A549 (cell line): ENCODE measurements at regions not wholly inside any gene's neighbourhood (a gene's known extent, or its start where the extent isn't known, plus 50 kb on each side); places are given as distances from the start of the nearest gene placed in this dataset.

Source experiments
- ATAC-seq, 2 experiments: fragments of 200-7000 bp in 1 of 2; fragments of >200 bp in 1 of 2; cut with Nextera tagmentation in 1 of 2; cut with Tn5 transposase in 1 of 2; 3 replicates each; pipeline versions ENCODE4 v1.8.0 to v1.9.1; 2018 to 2020; ENCODE audit warnings: mild to moderate bottlenecking in 1 of 2, moderate library complexity in 1 of 2
- CTCF ChIA-PET: fragments of 300-600 bp; sonication (Branson Sonifier 250); formaldehyde crosslinking; extraction: SDS; loops from one replicate; lab custom pipeline; 2021; ENCODE audit warnings: antibody characterized with exemption, inconsistent platforms; lab: Yijun Ruan, JAX
- POLR2A ChIA-PET: fragments of 350-600 bp; formaldehyde crosslinking; extraction: SDS; loops from one replicate; lab custom pipeline; 2021; ENCODE audit warnings: antibody characterized with exemption, inconsistent platforms; lab: Yijun Ruan, JAX
- DNase-seq, 2 experiments: peaks; one replicate each; pipeline versions ENCODE4 v3.0.0 to v3.0.0-alpha.2; 2011 to 2016; ENCODE audit warnings: low read depth in 1 of 2, low spot score in 1 of 2
- FAIRE-seq: peaks from 2 replicates; lab custom pipeline; 2011; peaks lifted over from hg19 to GRCh38; lab: Jason Lieb, UNC
- H3K27ac ChIP-seq, 2 experiments: fragments of >200 bp; sonication (Bioruptor Twin); formaldehyde crosslinking; 3 replicates each; pipeline ENCODE4 v1.5.1; 2016 to 2017
- H3K4me1 ChIP-seq: fragments of >200 bp; sonication (Bioruptor Twin); formaldehyde crosslinking; 3 replicates; pipeline ENCODE4 v1.6.1; 2016
- H3K4me2 ChIP-seq: fragments of >200 bp; sonication (Bioruptor Twin); formaldehyde crosslinking; 3 replicates; pipeline ENCODE4 v1.6.1; 2016
- H3K4me3 ChIP-seq: fragments of >200 bp; sonication (Bioruptor Twin); formaldehyde crosslinking; 3 replicates; pipeline ENCODE4 v1.5.1; 2016
- H3K9me3 ChIP-seq: fragments of >200 bp; sonication (Bioruptor Twin); formaldehyde crosslinking; 3 replicates; pipeline ENCODE4 v1.6.1; 2016
- BHLHE40 ChIP-seq: IDR thresholded peaks from 2 replicates; pipeline ENCODE4 v1.6.1; 2012; ENCODE audit warnings: low read depth, low read length, inconsistent platforms
- CBX2 ChIP-seq: fragments of 200-600 bp; sonication (generic); IDR thresholded peaks from 2 replicates; pipeline ENCODE4 v1.6.1; 2016; ENCODE audit warnings: low read depth, mild to moderate bottlenecking, borderline replicate concordance
- CEBPB ChIP-seq, 2 experiments: fragments of >200 bp in 1 of 2; sonication (Bioruptor Twin) in 1 of 2; formaldehyde crosslinking in 1 of 2; IDR thresholded peaks; 2 replicates each; pipeline ENCODE4 v1.6.1; 2012 to 2016
- E2F6 ChIP-seq: IDR thresholded peaks from 2 replicates; pipeline ENCODE4 v1.6.1; 2012; ENCODE audit warnings: low read depth, borderline replicate concordance
- ESRRA ChIP-seq: fragments of 150-350 bp; IDR thresholded peaks from 2 replicates; pipeline ENCODE4 v1.6.1; 2014; ENCODE audit warnings: mild to moderate bottlenecking, low read length, borderline replicate concordance
- HEYL ChIP-seq: fragments of 250-450 bp; sonication (Bioruptor Pico); IDR thresholded peaks from 2 replicates; pipeline ENCODE4 v1.8.0; 2021; ENCODE audit warnings: mild to moderate bottlenecking, moderate library complexity
- HMGXB4 ChIP-seq: fragments of 250-450 bp; sonication (Bioruptor Pico); IDR thresholded peaks from 2 replicates; pipeline ENCODE4 v1.5.0; 2021; ENCODE audit warnings: mild to moderate bottlenecking, moderate library complexity, borderline replicate concordance
- HOXB5 ChIP-seq: fragments of 250-450 bp; sonication (Bioruptor Pico); IDR thresholded peaks from 2 replicates; pipeline ENCODE4 v1.5.0; 2020; ENCODE audit warnings: mild to moderate bottlenecking, moderate library complexity
- KDM5A ChIP-seq: fragments of 200-600 bp; sonication (generic); IDR thresholded peaks from 2 replicates; pipeline ENCODE4 v1.6.1; 2016; ENCODE audit warnings: antibody characterized with exemption, mild to moderate bottlenecking
- MAFK ChIP-seq: fragments of 450-650 bp; IDR thresholded peaks from 2 replicates; pipeline ENCODE4 v1.6.1; 2014; ENCODE audit not compliant: partially characterized antibody
- MAX ChIP-seq: IDR thresholded peaks from 2 replicates; pipeline ENCODE4 v1.6.1; 2012
- MYC ChIP-seq: IDR thresholded peaks from 2 replicates; pipeline ENCODE4 v1.6.1; 2012; ENCODE audit warnings: mild to moderate bottlenecking, inconsistent platforms, low read length, improper control_type of control experiment, borderline replicate concordance
- NFE2L2 ChIP-seq: fragments of 150-350 bp; conservative IDR thresholded peaks from 2 replicates; pipeline ENCODE4 v1.6.1; 2014; ENCODE audit warnings: low read length
- NPAS2 ChIP-seq: fragments of 250-450 bp; sonication (Bioruptor Pico); IDR thresholded peaks from 2 replicates; pipeline ENCODE4 v1.8.0; 2022; ENCODE audit warnings: mild to moderate bottlenecking, moderate library complexity, borderline replicate concordance
- POLR2AphosphoS2 ChIP-seq: conservative IDR thresholded peaks from 2 replicates; pipeline ENCODE4 v1.6.1; 2012; ENCODE audit warnings: low read length, improper control_type of control experiment, inconsistent platforms
- RARB ChIP-seq: fragments of 250-450 bp; sonication (Bioruptor Pico); IDR thresholded peaks from 2 replicates; pipeline ENCODE4 v1.8.0; 2021; ENCODE audit warnings: mild to moderate bottlenecking, moderate library complexity
- SMC3 ChIP-seq: fragments of >200 bp; sonication (Bioruptor Twin); formaldehyde crosslinking; IDR thresholded peaks from 3 replicates; pipeline ENCODE4 v1.6.1; 2018; ENCODE audit warnings: inconsistent platforms
- ZFP36 ChIP-seq: fragments of 450-650 bp; IDR thresholded peaks from 2 replicates; pipeline ENCODE4 v1.6.1; 2014; ENCODE audit warnings: borderline replicate concordance; ENCODE audit not compliant: partially characterized antibody
- ZNF302 ChIP-seq: fragments of 250-450 bp; sonication (Bioruptor Pico); IDR thresholded peaks from 2 replicates; pipeline ENCODE4 v1.9.0; 2021; ENCODE audit warnings: inconsistent platforms, mild to moderate bottlenecking, moderate library complexity
- WGBS: methylation state at CpG from one replicate; pipeline ENCODE4 v1.1.6; 2017; ENCODE audit errors: missing lambda C conversion rate; 5-methylcytosine and 5-hydroxymethylcytosine counted together
- TF ChIP-seq, protein P1 (sequence below): fragments of 150-350 bp; IDR thresholded peaks from 2 replicates; pipeline ENCODE4 v1.6.1; 2014; ENCODE audit warnings: low read depth, mild to moderate bottlenecking, low read length
- TF ChIP-seq, protein P2 (sequence below): IDR thresholded peaks from 2 replicates; pipeline ENCODE4 v1.6.1; 2012

- H3K4me2 ChIP-seq, result no peak overlapping the region
- DNase-seq (no peak), FAIRE-seq (no peak), ATAC-seq (no peak)
- no peaks in the 10 kb centered on the region for H3K4me1 ChIP-seq
- TF ChIP-seq NPAS2 (CRISPR knock-in tag), result no peak
- TF ChIP-seq NFE2L2, result no peak
- TF ChIP-seq KDM5A, result no peak
- no peak for TF ChIP-seq HMGXB4
- TF ChIP-seq CEBPB (IDR thresholded peaks at IDR 0.05), result no peak
- TF ChIP-seq MAX, result no peak
- no peak for TF ChIP-seq BHLHE40
- no peak for TF ChIP-seq SMC3
- TF ChIP-seq E2F6, result no peak
- TF ChIP-seq HEYL (CRISPR knock-in tag), result no peak
- no peak for TF ChIP-seq ZNF302
- TF ChIP-seq, protein P1, sequence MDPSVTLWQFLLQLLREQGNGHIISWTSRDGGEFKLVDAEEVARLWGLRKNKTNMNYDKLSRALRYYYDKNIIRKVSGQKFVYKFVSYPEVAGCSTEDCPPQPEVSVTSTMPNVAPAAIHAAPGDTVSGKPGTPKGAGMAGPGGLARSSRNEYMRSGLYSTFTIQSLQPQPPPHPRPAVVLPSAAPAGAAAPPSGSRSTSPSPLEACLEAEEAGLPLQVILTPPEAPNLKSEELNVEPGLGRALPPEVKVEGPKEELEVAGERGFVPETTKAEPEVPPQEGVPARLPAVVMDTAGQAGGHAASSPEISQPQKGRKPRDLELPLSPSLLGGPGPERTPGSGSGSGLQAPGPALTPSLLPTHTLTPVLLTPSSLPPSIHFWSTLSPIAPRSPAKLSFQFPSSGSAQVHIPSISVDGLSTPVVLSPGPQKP, result no peak
- no peak for TF ChIP-seq ESRRA
- TF ChIP-seq HOXB5 (CRISPR knock-in tag), result no peak
- TF ChIP-seq, protein P2, sequence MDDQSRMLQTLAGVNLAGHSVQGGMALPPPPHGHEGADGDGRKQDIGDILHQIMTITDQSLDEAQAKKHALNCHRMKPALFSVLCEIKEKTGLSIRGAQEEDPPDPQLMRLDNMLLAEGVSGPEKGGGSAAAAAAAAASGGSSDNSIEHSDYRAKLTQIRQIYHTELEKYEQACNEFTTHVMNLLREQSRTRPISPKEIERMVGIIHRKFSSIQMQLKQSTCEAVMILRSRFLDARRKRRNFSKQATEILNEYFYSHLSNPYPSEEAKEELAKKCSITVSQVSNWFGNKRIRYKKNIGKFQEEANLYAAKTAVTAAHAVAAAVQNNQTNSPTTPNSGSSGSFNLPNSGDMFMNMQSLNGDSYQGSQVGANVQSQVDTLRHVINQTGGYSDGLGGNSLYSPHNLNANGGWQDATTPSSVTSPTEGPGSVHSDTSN, result no peak
- no peak for TF ChIP-seq POLR2AphosphoS2
- CTCF ChIA-PET, result interaction anchor here (0.7 kb wide), 1 partner anchor 8 kb away, joined by 3 read pairs; no protein-coding TSS in a partner anchor
- POLR2A ChIA-PET, result no interaction called here
- 81% methylated on average over 1 of the region's 1 CpG for WGBS
- H3K4me3 ChIP-seq, result no peak overlapping the region
- no peaks in the 10 kb centered on the region for H3K9me3 ChIP-seq
- no peak overlapping the region for H3K27ac ChIP-seq
Observed at GRCh38 chr9:107907715-107908114, 418.1 kb upstream of the KLF4 start.

DNA sequence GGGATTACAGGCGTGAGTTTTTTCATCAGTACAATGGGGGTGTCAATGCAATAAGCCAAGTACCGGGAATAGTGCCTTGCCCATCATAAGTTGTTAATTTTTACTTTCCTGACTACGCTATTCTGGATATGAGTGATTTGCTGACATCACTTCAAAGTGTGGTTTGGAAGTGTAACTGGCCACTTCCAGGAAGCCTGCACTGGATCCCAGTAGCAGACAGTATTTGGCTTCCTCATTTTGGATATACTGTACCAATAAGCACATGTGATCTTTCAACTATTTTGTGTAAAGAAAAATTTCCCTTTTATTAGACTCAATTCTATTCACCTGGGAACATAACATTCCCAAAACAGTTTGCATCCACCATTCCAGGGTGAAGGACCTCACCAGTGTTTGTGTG lies 417.7 kb upstream of the KLF4 start:
- no peak overlapping the region for H3K4me2 ChIP-seq
- no peak for TF ChIP-seq RARB (CRISPR knock-in tag)
- no peak for TF ChIP-seq MAFK
- no peak for TF ChIP-seq CBX2
- TF ChIP-seq KDM5A, result no peak
- no peak for TF ChIP-seq HEYL (CRISPR knock-in tag)
- no peak for TF ChIP-seq ZFP36
- no peak for TF ChIP-seq HMGXB4
- TF ChIP-seq MYC, result no peak
- no peak overlapping the region for H3K4me3 ChIP-seq
- CTCF ChIA-PET, result interaction anchor here (0.6 kb wide), 1 partner anchor 13 kb away, joined by 3 read pairs; no protein-coding TSS in a partner anchor
- H3K9me3 ChIP-seq, result no peaks in the 10 kb centered on the region
- FAIRE-seq (no peak), ATAC-seq (no peak), DNase-seq (no peak)
- no peak overlapping the region for H3K27ac ChIP-seq
- POLR2A ChIA-PET, result no interaction called here
- no peaks in the 10 kb centered on the region for H3K4me1 ChIP-seq
- 84% methylated on average over 3 of the region's 3 CpGs for WGBS
